H1 (cell line): ENCODE measurements at regions not wholly inside any gene's neighbourhood (a gene's known extent, or its start where the extent isn't known, plus 50 kb on each side); places are given as distances from the start of the nearest gene placed in this dataset.

Experiments
- CTCF ChIA-PET: fragments of 300-600 bp; sonication (Branson Sonifier 250); formaldehyde crosslinking; loops from one replicate; lab custom pipeline; 2021; ENCODE audit not compliant: partially characterized antibody; lab: Charles Lee
- POLR2A ChIA-PET: fragments of 300-600 bp; sonication (Branson Sonifier 250); formaldehyde crosslinking; loops from one replicate; lab custom pipeline; 2021; ENCODE audit warnings: inconsistent platforms; ENCODE audit not compliant: partially characterized antibody; lab: Charles Lee
- DNase-seq, 2 experiments: peaks; one replicate each; pipeline versions ENCODE4 v3.0.0 to v3.0.0-alpha.2; 2010 to 2022; ENCODE audit warnings: low spot score in 2 of 2, low read depth in 1 of 2, mixed read lengths in 1 of 2
- FAIRE-seq: peaks from 2 replicates; lab custom pipeline; 2011; peaks lifted over from hg19 to GRCh38; lab: Jason Lieb, UNC
- H2AFZ ChIP-seq: 2 replicates; pipeline ENCODE4 v1.8.1; 2012; ENCODE audit warnings: low read length, inconsistent platforms
- H2AK5ac ChIP-seq: 2 replicates; pipeline ENCODE4 v1.6.1; 2013; ENCODE audit warnings: low read depth, low read length
- H2BK120ac ChIP-seq: replicated peaks from 2 replicates; pipeline ENCODE3; 2013; ENCODE audit warnings: low read depth, low read length, inconsistent platforms
- H2BK12ac ChIP-seq: 2 replicates; pipeline ENCODE4 v1.6.1; 2013; ENCODE audit warnings: low read depth, low read length
- H2BK15ac ChIP-seq: 2 replicates; pipeline ENCODE4 v1.6.1; 2013; ENCODE audit warnings: low read length
- H2BK20ac ChIP-seq: 2 replicates; pipeline ENCODE4 v1.6.1; 2013; ENCODE audit warnings: low read length
- H2BK5ac ChIP-seq: 2 replicates; pipeline ENCODE4 v1.6.1; 2013; ENCODE audit warnings: low read depth, low read length
- H3K14ac ChIP-seq: 2 replicates; pipeline ENCODE4 v1.6.1; 2013; ENCODE audit warnings: inconsistent platforms; ENCODE audit not compliant: insufficient read length
- H3K18ac ChIP-seq: 2 replicates; pipeline ENCODE4 v1.6.1; 2013; ENCODE audit warnings: low read length; ENCODE audit errors: extremely low read depth
- H3K23ac ChIP-seq: 2 replicates; pipeline ENCODE4 v1.6.1; 2013; ENCODE audit warnings: inconsistent platforms; ENCODE audit not compliant: insufficient read length
- H3K23me2 ChIP-seq: 2 replicates; pipeline ENCODE4 v1.6.1; 2013; ENCODE audit warnings: low read depth, low read length
- H3K27ac ChIP-seq: 2 replicates; pipeline ENCODE4 v1.6.1; 2011; ENCODE audit warnings: low read depth, low read length, inconsistent platforms
- H3K27me3 ChIP-seq, 4 experiments: replicated peaks in 1 of 4; 1 replicate in 1 of 4; 2 replicates in 3 of 4; pipeline versions ENCODE4 v1.6.1 to v1.8.1; 2011 to 2013; ENCODE audit warnings: low read length in 3 of 4, mild to moderate bottlenecking in 3 of 4, inconsistent platforms in 2 of 4, mixed read lengths in 2 of 4, moderate library complexity in 1 of 4; ENCODE audit not compliant: control insufficient read depth in 3 of 4, insufficient read depth in 3 of 4; ENCODE audit errors: extremely low read depth in 1 of 4
- H3K36me3 ChIP-seq, 4 experiments: 2 replicates each; pipeline versions ENCODE4 v1.6.1 to v1.8.1; 2011 to 2013; ENCODE audit warnings: mild to moderate bottlenecking in 4 of 4, low read length in 3 of 4, moderate library complexity in 2 of 4, control low read depth in 1 of 4, inconsistent platforms in 1 of 4; ENCODE audit not compliant: insufficient read depth in 4 of 4, control insufficient read depth in 2 of 4
- H3K4ac ChIP-seq: replicated peaks from 2 replicates; pipeline ENCODE3; 2013; ENCODE audit warnings: low read length, low read depth, mixed read lengths, inconsistent platforms; ENCODE audit not compliant: insufficient read length
- H3K4me1 ChIP-seq, 4 experiments: replicated peaks in 1 of 4; 1 replicate in 1 of 4; 2 replicates in 3 of 4; pipeline versions ENCODE4 v1.6.1 to v1.8.1; 2011 to 2013; ENCODE audit warnings: low read length in 3 of 4, inconsistent platforms in 2 of 4, mixed read lengths in 1 of 4; ENCODE audit not compliant: insufficient read depth in 4 of 4, control insufficient read depth in 3 of 4
- H3K4me2 ChIP-seq, 2 experiments: 2 replicates each; pipeline versions ENCODE4 v1.6.1 to v1.8.1; 2011 to 2013; ENCODE audit warnings: low read depth in 2 of 2, low read length in 2 of 2, control low read depth in 1 of 2, inconsistent platforms in 1 of 2, mild to moderate bottlenecking in 1 of 2; ENCODE audit not compliant: insufficient read depth in 1 of 2
- H3K4me3 ChIP-seq, 4 experiments: fragments of 200-600, 300-600 bp in 1 of 4; sonication (generic), shearing (Covaris generic), sonication (Bioruptor Twin) in 1 of 4; 2 replicates each; pipeline versions ENCODE4 v1.5.1 to v1.8.1; 2011 to 2016; ENCODE audit warnings: low read length in 4 of 4, low read depth in 3 of 4, control low read depth in 2 of 4, inconsistent platforms in 2 of 4, mild to moderate bottlenecking in 2 of 4, mixed read lengths in 1 of 4, moderate library complexity in 1 of 4; ENCODE audit not compliant: insufficient read depth in 2 of 4; ENCODE audit errors: extremely low read depth in 1 of 4
- H3K56ac ChIP-seq: replicated peaks from 2 replicates; pipeline ENCODE3; 2013; ENCODE audit warnings: low read depth, mild to moderate bottlenecking, mixed read lengths, low read length, inconsistent platforms; ENCODE audit not compliant: insufficient read length
- H3K79me1 ChIP-seq: 2 replicates; pipeline ENCODE4 v1.6.1; 2013; ENCODE audit warnings: low read depth, low read length, control low read depth
- H3K79me2 ChIP-seq, 2 experiments: 2 replicates each; pipeline versions ENCODE4 v1.6.1 to v1.8.1; 2012 to 2013; ENCODE audit warnings: low read length in 2 of 2, mild to moderate bottlenecking in 2 of 2, inconsistent platforms in 1 of 2; ENCODE audit not compliant: insufficient read depth in 2 of 2, control insufficient read depth in 1 of 2
- H3K9ac ChIP-seq, 4 experiments: replicated peaks in 1 of 4; 1 replicate in 1 of 4; 2 replicates in 3 of 4; pipeline versions ENCODE4 v1.6.1 to v1.8.1; 2011 to 2013; ENCODE audit warnings: low read depth in 3 of 4, low read length in 3 of 4, control low read depth in 2 of 4, mild to moderate bottlenecking in 2 of 4, moderate library complexity in 2 of 4, inconsistent platforms in 1 of 4; ENCODE audit errors: extremely low read depth in 1 of 4
- H3K9me3 ChIP-seq, 2 experiments: 2 replicates each; pipeline versions ENCODE4 v1.6.1 to v1.8.1; 2012 to 2013; ENCODE audit warnings: mild to moderate bottlenecking in 2 of 2, moderate library complexity in 2 of 2, control low read depth in 1 of 2, inconsistent platforms in 1 of 2, low read depth in 1 of 2, low read length in 1 of 2, mixed read lengths in 1 of 2; ENCODE audit not compliant: insufficient read depth in 2 of 2
- H4K20me1 ChIP-seq, 2 experiments: replicated peaks in 1 of 2; 2 replicates each; pipeline versions ENCODE3 to v1.8.1; 2011 to 2013; ENCODE audit warnings: inconsistent platforms in 2 of 2, low read length in 2 of 2, mild to moderate bottlenecking in 1 of 2; ENCODE audit not compliant: insufficient read depth in 2 of 2, control insufficient read depth in 1 of 2
- H4K5ac ChIP-seq: 2 replicates; pipeline ENCODE4 v1.6.1; 2013; ENCODE audit warnings: low read length, low read depth, mixed read lengths, inconsistent platforms; ENCODE audit not compliant: insufficient read length
- H4K8ac ChIP-seq: 2 replicates; pipeline ENCODE4 v1.8.0; 2013; ENCODE audit warnings: mild to moderate bottlenecking, moderate library complexity, low read length, inconsistent platforms; ENCODE audit not compliant: insufficient read depth; ENCODE audit errors: extremely low read depth
- H4K91ac ChIP-seq: replicated peaks from 2 replicates; pipeline ENCODE3; 2013; ENCODE audit warnings: low read length, mixed read lengths, inconsistent platforms; ENCODE audit not compliant: insufficient read length
- BACH1 ChIP-seq: IDR thresholded peaks from 2 replicates; pipeline ENCODE4 v1.6.1; 2012; ENCODE audit warnings: low read length, improper control_type of control experiment
- BCL11A ChIP-seq, 2 experiments: IDR thresholded peaks; one replicate each; pipeline ENCODE4 v1.6.1; 2011; ENCODE audit warnings: low read depth in 2 of 2, low read length in 2 of 2, mild to moderate bottlenecking in 2 of 2
- CEBPB ChIP-seq: IDR thresholded peaks from 2 replicates; pipeline ENCODE4 v1.6.1; 2012; ENCODE audit warnings: low read depth, low read length
- GABPA ChIP-seq: IDR thresholded peaks from 2 replicates; pipeline ENCODE4 v1.6.1; 2011; ENCODE audit warnings: mild to moderate bottlenecking, low read length, moderate library complexity, borderline replicate concordance; ENCODE audit not compliant: insufficient read depth
- POLR2A ChIP-seq, 2 experiments: IDR thresholded peaks; 1 replicate in 1 of 2; 2 replicates in 1 of 2; pipeline ENCODE4 v1.6.1; 2011; ENCODE audit warnings: low read depth in 2 of 2, low read length in 2 of 2, mild to moderate bottlenecking in 2 of 2; ENCODE audit errors: control extremely low read depth in 1 of 2
- RNF2 ChIP-seq: fragments of 200-900, 300-1000 bp; sonication (generic); IDR thresholded peaks from 2 replicates; pipeline ENCODE4 v1.7.1; 2016; ENCODE audit warnings: borderline replicate concordance, low read depth, mild to moderate bottlenecking, antibody characterized with exemption, low read length; ENCODE audit not compliant: poor library complexity, severe bottlenecking; ENCODE audit errors: missing control alignments
- SUZ12 ChIP-seq: fragments of 200-600 bp; sonication (generic); IDR thresholded peaks from 2 replicates; pipeline ENCODE4 v1.6.1; 2012; ENCODE audit warnings: mild to moderate bottlenecking, inconsistent platforms, low read length, moderate library complexity, mixed read lengths
- TEAD4 ChIP-seq: IDR thresholded peaks from 2 replicates; pipeline ENCODE4 v1.6.1; 2012; ENCODE audit warnings: low read depth, low read length, inconsistent platforms, mixed read lengths
- YY1 ChIP-seq: IDR thresholded peaks from 2 replicates; pipeline ENCODE4 v1.6.1; 2011; ENCODE audit warnings: low read depth, mild to moderate bottlenecking, low read length
- WGBS, 2 experiments: shearing (Covaris generic) in 1 of 2; methylation state at CpG; one replicate each; pipeline versions ENCODE4 v1.1.6 to v1.1.7; 2013 to 2015; ENCODE audit warnings: low lambda C conversion rate in 2 of 2, mixed read lengths in 2 of 2, inconsistent platforms in 1 of 2, low coverage in 1 of 2, missing lambda C conversion rate in 1 of 2; ENCODE audit not compliant: insufficient replicate concordance in 2 of 2, insufficient coverage in 1 of 2, insufficient read length in 1 of 2; ENCODE audit errors: extremely low coverage in 1 of 2, missing lambda C conversion rate in 1 of 2; 5-methylcytosine and 5-hydroxymethylcytosine counted together

DNA sequence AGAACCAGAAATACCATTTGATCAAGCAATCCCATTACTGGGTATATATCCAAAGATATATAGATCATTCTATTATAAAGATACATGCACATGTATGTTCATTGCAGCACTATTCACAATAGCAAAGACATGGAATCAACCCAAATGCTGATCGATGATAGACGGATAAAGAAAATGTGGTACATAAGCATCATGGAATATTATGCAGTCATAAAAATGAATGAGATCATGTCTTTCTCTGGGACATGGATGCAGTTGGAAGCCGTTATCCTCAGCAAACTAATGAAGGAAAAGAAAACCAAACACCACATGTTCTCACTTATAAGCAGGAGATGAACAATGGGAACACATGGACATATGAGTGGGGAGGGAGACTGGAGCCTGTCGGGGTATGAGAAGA is 1540.9 kb upstream of the MIR17HG start:
- no peak overlapping the region for H2AK5ac ChIP-seq
- no peak overlapping the region for H3K14ac ChIP-seq
- no peaks in the 10 kb centered on the region for H3K27me3 ChIP-seq
- ChIA-PET CTCF (no interaction called here), POLR2A (no interaction called here)
- H4K20me1 ChIP-seq = no peaks in the 10 kb centered on the region
- H4K5ac ChIP-seq = no peak overlapping the region
- no peaks in the 10 kb centered on the region for H3K79me1 ChIP-seq
- no peak overlapping the region for H4K8ac ChIP-seq
- H2BK20ac ChIP-seq = no peak overlapping the region
- no peak overlapping the region for H2BK15ac ChIP-seq
- H3K4me1 ChIP-seq = no peaks in the 10 kb centered on the region
- no peak overlapping the region for H3K4me3 ChIP-seq
- no peak overlapping the region for H2BK12ac ChIP-seq
- no peak overlapping the region for H2BK120ac ChIP-seq
- H2AFZ ChIP-seq = no peak overlapping the region
- no peak overlapping the region for H3K23ac ChIP-seq
- H3K56ac ChIP-seq = no peak overlapping the region
- H3K4ac ChIP-seq = no peak overlapping the region
- H3K4me2 ChIP-seq = no peak overlapping the region
- H2BK5ac ChIP-seq = no peak overlapping the region
- no peak overlapping the region for H3K9ac ChIP-seq
- 97% methylated on average over 4 of the region's 4 CpGs; no CpG with 5 or more reads in 1 of the 2 experiments for WGBS, 2 experiments
- H3K27ac ChIP-seq = no peak overlapping the region
- DNase-seq = no peak
- no peak overlapping the region for H4K91ac ChIP-seq
- no peaks in the 10 kb centered on the region for H3K23me2 ChIP-seq
- no peaks in the 10 kb centered on the region for H3K9me3 ChIP-seq
- H3K36me3 ChIP-seq = no peaks in the 10 kb centered on the region
- H3K18ac ChIP-seq = no peak overlapping the region
- H3K79me2 ChIP-seq = no peaks in the 10 kb centered on the region
- FAIRE-seq = no peak
- TF ChIP-seq RNF2 (no peak), SUZ12 (no peak), POLR2A (IDR thresholded peaks at IDR 0.05; ENCODE audit: control extremely low read depth in 1 of 2, low read depth in 2 of 2, low read length in 2 of 2) (no peak), GABPA (no peak), CEBPB (no peak), BCL11A (IDR thresholded peaks at IDR 0.05; ENCODE audit: low read depth in 2 of 2, low read length in 2 of 2) (no peak), BACH1 (no peak), YY1 (no peak), TEAD4 (no peak)
